ENCODE measurements at regions not wholly inside any gene's neighbourhood (a gene's known extent, or its start where the extent isn't known, plus 50 kb on each side); places are given as distances from the start of the nearest gene placed in this dataset.

DNA sequence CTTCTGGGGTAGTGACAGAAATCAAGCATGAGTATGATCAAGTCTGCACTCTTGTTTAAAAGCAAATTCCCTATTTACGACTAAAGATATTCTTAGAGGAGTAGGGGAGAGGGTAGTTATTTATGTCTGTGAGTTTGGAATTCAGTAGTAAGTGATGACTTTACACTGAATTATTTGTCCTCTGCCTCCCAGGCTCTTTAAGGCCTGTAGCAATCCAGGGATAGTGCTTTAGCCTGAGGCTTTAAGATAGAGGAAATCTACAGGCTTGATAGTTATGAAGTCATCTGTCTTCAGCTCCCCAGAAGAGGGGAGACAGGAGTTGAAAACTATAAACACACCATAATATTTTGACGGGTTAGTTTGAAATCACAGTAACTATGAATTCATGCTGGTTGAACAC, 664.5 kb downstream of the EPM2A start:
- TF ChIP-seq TAF1 (IDR thresholded peaks at IDR 0.05; ENCODE audit: low read depth) (no peak), RAD21 (IDR thresholded peaks at IDR 0.05; ENCODE audit: low read depth) (no peak)
